Activated naive CD4-positive, alpha-beta T cell treated with anti-CD3 and anti-CD28 coated beads, Interleukin-2, amount 50 U/mL, for 16 hours (primary cell): ENCODE measurements at regions not wholly inside any gene's neighbourhood (a gene's known extent, or its start where the extent isn't known, plus 50 kb on each side); places are given as distances from the start of the nearest gene placed in this dataset.

Source experiments
- DNase-seq: peaks from one replicate; pipeline ENCODE4 v3.0.0-alpha.2; 2020

- no peak for DNase-seq
Observed at GRCh38 chr11:13062115-13062514, 53.0 kb downstream of the RASSF10 start.

GRCh38 chr11:13064593-13064992 is 55.5 kb downstream of the RASSF10 start:
- DNase-seq = no peak

- no peak for DNase-seq
Observed at GRCh38 chr11:13065200-13065787, 56.2 kb downstream of the RASSF10 start.

- no peak for DNase-seq
Observed at GRCh38 chr11:13068211-13068610, 59.1 kb downstream of the RASSF10 start.

GRCh38 chr11:13073119-13073981 is 64.2 kb downstream of the RASSF10 start:
- no peak for DNase-seq

GRCh38 chr11:13074714-13075464 is 65.8 kb downstream of the RASSF10 start:
- DNase-seq = no peak

GRCh38 chr11:13076961-13077360 is 67.8 kb downstream of the RASSF10 start:
- DNase-seq = no peak

- no peak for DNase-seq
Observed at GRCh38 chr11:13080861-13081260, 71.7 kb downstream of the RASSF10 start.

- DNase-seq = no peak
Observed at GRCh38 chr11:13082588-13082987, 73.5 kb downstream of the RASSF10 start.

- DNase-seq = no peak
Observed at GRCh38 chr11:13090228-13090708, 81.2 kb downstream of the RASSF10 start.

- DNase-seq = no peak
Observed at GRCh38 chr11:13091373-13091772, 82.3 kb downstream of the RASSF10 start.

- no peak for DNase-seq
Observed at GRCh38 chr11:13091804-13092203, 82.7 kb downstream of the RASSF10 start.

- no peak for DNase-seq
Observed at GRCh38 chr11:13094930-13095687, 86.0 kb downstream of the RASSF10 start.

- no peak for DNase-seq
Observed at GRCh38 chr11:13098063-13098462, 88.9 kb downstream of the RASSF10 start.

GRCh38 chr11:13098616-13099289 is 89.6 kb downstream of the RASSF10 start:
- no peak for DNase-seq

GRCh38 chr11:13101644-13102512 is 92.8 kb downstream of the RASSF10 start:
- DNase-seq = no peak

- no peak for DNase-seq
Observed at GRCh38 chr11:13102513-13102840, 93.4 kb downstream of the RASSF10 start.

GRCh38 chr11:13102865-13103539 is 93.9 kb downstream of the RASSF10 start:
- no peak for DNase-seq

- no peak for DNase-seq
Observed at GRCh38 chr11:13103962-13104554, 94.9 kb downstream of the RASSF10 start.

- DNase-seq = no peak
Observed at GRCh38 chr11:13104619-13105236, 95.6 kb downstream of the RASSF10 start.
